ENCODE measurements at regions not wholly inside any gene's neighbourhood (a gene's known extent, or its start where the extent isn't known, plus 50 kb on each side); places are given as distances from the start of the nearest gene placed in this dataset.

- no peak for DNase-seq (ENCODE audit: low read depth)
Observed at GRCh38 chr3:107263269-107264021, 113.8 kb upstream of the CCDC54 start.

- no peak for DNase-seq (ENCODE audit: low read depth)
Observed at GRCh38 chr3:107264888-107265287, 112.4 kb upstream of the CCDC54 start.

GRCh38 chr3:107265526-107265925, 111.7 kb upstream of the CCDC54 start:
- no peak for DNase-seq (ENCODE audit: low read depth)

GRCh38 chr3:107268469-107268868, 108.8 kb upstream of the CCDC54 start:
- no peak for DNase-seq (ENCODE audit: low read depth)

GRCh38 chr3:107269136-107269535, 108.1 kb upstream of the CCDC54 start:
- no peak for DNase-seq (ENCODE audit: low read depth)

GRCh38 chr3:107271787-107272387, 105.4 kb upstream of the CCDC54 start:
- peak; percentile 11 for DNase-seq (ENCODE audit: low read depth)

- no peak for DNase-seq (ENCODE audit: low read depth)
Observed at GRCh38 chr3:107272471-107272870, 104.8 kb upstream of the CCDC54 start.

- DNase-seq (ENCODE audit: low read depth): no peak
Observed at GRCh38 chr3:107272885-107273284, 104.4 kb upstream of the CCDC54 start.

GRCh38 chr3:107273771-107274170, 103.5 kb upstream of the CCDC54 start:
- DNase-seq (ENCODE audit: low read depth): no peak

GRCh38 chr3:107275511-107275910, 101.7 kb upstream of the CCDC54 start:
- DNase-seq (ENCODE audit: low read depth): no peak

GRCh38 chr3:107283948-107284347, 93.3 kb upstream of the CCDC54 start:
- DNase-seq (ENCODE audit: low read depth): no peak

- no peak for DNase-seq (ENCODE audit: low read depth)
Observed at GRCh38 chr3:107284612-107285011, 92.6 kb upstream of the CCDC54 start.

- no peak for DNase-seq (ENCODE audit: low read depth)
Observed at GRCh38 chr3:107285197-107285596, 92.0 kb upstream of the CCDC54 start.

- no peak for DNase-seq (ENCODE audit: low read depth)
Observed at GRCh38 chr3:107289354-107289753, 87.9 kb upstream of the CCDC54 start.

GRCh38 chr3:107294117-107294516, 83.1 kb upstream of the CCDC54 start:
- DNase-seq (ENCODE audit: low read depth): no peak

- DNase-seq (ENCODE audit: low read depth): no peak
Observed at GRCh38 chr3:107297597-107297996, 79.6 kb upstream of the CCDC54 start.

GRCh38 chr3:107307205-107307604, 70.0 kb upstream of the CCDC54 start:
- DNase-seq (ENCODE audit: low read depth): no peak

GRCh38 chr3:107308716-107309115, 68.5 kb upstream of the CCDC54 start:
- no peak for DNase-seq (ENCODE audit: low read depth)

- no peak for DNase-seq (ENCODE audit: low read depth)
Observed at GRCh38 chr3:107309312-107309711, 67.9 kb upstream of the CCDC54 start.

GRCh38 chr3:107313711-107314110, 63.5 kb upstream of the CCDC54 start:
- no peak for DNase-seq (ENCODE audit: low read depth)

- peak; percentile 0 for DNase-seq (ENCODE audit: low read depth)
Observed at GRCh38 chr3:107315141-107315540, 62.1 kb upstream of the CCDC54 start.

- no peak for DNase-seq (ENCODE audit: low read depth)
Observed at GRCh38 chr3:107323723-107324122, 53.5 kb upstream of the CCDC54 start.

GRCh38 chr3:107325446-107325845, 51.8 kb upstream of the CCDC54 start:
- DNase-seq (ENCODE audit: low read depth): no peak

Measured in HS-5 (cell line).